ENCODE measurements at regions not wholly inside any gene's neighbourhood (a gene's known extent, or its start where the extent isn't known, plus 50 kb on each side); places are given as distances from the start of the nearest gene placed in this dataset.
"Not testable (repeated sequence)": the region's sequence is repeated elsewhere in the genome, so short reads cannot be mapped to it uniquely, and the experiment has no call there.

DNA sequence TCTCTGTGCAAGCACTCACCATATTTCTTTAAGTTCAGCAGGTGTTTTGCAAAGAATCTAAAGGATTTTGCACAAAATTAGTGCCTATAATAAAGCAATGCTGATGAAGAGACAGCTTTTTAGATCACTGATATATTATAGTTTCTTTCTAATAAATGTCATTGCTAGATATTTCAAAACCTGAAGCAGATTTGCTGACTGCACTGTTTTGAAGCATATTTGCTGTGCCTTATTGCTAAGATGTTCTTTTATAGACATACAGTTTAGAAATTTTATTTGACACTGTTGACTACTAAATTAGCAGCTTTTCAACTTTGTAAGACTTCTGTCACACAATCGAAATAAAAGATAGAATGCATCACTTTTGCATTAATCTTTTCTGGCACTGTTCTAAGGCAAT lies 620.9 kb upstream of the CELF4 start:
- DNase-seq (ENCODE audit: low read depth in 2 of 2) = no peak

DNA sequence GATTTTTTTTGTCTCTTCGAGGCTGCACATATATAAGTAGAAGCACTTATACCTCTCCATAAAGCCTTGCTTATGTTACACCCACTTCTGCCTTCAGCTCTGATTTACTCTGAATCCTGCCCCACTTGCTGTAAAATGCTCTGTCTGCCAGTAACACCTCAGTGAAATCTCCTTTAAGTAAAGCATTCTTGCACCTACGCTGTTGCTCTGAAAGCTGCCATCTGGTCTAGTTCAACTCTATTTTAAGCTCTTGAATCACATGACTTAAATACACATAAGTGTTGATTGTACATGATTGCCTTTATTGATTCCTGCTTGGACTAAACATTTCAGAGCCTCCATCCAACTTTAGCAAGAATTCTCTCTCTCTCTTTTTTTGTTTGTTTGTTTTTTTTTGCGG lies 609.0 kb upstream of the CELF4 start:
- DNase-seq (ENCODE audit: low read depth in 2 of 2) = no peak

GRCh38 chr18:38174173-38174572 lies 608.6 kb upstream of the CELF4 start:
- DNase-seq (ENCODE audit: low read depth in 2 of 2) = no peak

DNA sequence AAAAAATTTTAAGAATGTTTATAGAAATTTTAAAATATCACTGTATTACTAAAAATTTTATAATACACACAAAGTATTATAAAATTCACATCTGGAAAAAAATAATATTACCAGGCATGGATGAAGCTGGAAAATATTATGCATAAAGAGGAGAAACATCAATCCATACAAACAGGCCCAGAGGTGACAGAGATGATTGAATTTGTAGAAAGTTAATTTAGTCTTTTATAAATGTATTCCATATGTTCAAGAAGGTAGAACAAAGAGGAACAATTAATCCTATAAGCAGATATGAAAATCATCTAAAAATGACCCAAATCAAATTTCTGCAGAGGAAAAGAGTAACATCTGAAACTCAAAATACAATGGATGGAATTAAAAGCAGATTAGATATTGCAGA lies 605.2 kb upstream of the CELF4 start:
- no peak for DNase-seq (ENCODE audit: low read depth in 2 of 2)

DNA sequence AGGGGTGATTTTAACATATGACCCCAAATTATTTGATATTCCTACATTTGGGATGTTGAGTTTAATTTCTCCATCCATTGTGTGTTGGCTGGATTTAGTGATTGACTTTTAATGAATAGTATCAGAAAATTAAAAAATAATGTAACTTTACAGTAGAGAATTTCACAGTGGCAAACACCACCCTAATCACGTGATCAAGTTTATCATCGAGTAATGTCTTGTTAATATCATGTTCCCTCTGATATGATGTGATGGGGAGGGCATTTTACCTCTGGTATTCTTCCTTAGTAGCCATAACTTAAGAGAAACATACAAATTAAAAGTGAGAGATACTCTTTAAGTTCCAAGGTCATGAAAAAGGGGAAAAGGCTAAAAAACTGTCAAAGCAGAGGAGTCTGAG lies 602.0 kb upstream of the CELF4 start:
- DNase-seq (ENCODE audit: low read depth in 2 of 2) = no peak

GRCh38 chr18:38153116-38153515 lies 587.5 kb upstream of the CELF4 start:
- DNase-seq (ENCODE audit: low read depth in 2 of 2) = not testable (repeated sequence)

GRCh38 chr18:38116716-38117115 lies 551.1 kb upstream of the CELF4 start:
- no peak for DNase-seq (ENCODE audit: low read depth in 2 of 2)

DNA sequence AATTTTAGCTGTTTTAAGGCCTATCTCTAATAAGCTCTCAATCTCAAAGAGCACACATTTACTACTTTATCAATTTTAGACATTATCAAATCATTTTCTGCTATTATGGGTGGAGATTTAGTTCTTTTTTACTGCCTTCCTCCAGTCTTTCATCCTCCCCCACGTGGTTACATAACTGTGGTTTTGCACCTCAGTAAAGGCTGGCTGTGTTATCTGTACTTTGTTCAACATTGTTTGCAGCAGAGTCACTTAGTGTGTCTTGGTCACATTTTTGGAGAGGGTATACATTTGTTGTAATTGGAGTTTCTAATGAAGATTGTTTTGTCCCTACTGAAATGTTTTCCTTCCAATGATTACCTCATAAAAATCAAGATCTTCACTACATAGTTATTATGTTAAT lies 549.6 kb upstream of the CELF4 start:
- DNase-seq (ENCODE audit: low read depth in 2 of 2) = no peak

DNA sequence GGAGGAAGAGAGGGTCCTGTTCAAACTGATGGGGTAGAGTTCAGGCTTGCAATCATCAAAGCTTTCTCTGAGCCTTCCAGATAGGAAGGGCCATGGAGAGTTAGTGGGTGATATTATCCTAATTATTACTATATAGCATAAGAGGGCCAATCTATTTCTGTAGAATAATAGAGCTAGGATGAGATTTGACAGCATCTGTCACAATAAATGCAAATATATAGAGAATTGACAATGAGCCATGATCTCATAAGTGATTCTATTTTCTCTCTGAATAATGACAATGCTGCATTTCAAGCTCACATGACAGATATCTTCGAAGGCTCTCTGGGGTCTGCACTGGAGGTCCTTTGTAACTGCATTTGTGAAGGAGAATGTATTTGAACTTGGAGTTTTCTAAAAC lies 521.9 kb upstream of the CELF4 start:
- DNase-seq (ENCODE audit: low read depth in 2 of 2) = no peak

GRCh38 chr18:38081516-38081915 lies 515.9 kb upstream of the CELF4 start:
- no peak for DNase-seq (ENCODE audit: low read depth in 2 of 2)

DNA sequence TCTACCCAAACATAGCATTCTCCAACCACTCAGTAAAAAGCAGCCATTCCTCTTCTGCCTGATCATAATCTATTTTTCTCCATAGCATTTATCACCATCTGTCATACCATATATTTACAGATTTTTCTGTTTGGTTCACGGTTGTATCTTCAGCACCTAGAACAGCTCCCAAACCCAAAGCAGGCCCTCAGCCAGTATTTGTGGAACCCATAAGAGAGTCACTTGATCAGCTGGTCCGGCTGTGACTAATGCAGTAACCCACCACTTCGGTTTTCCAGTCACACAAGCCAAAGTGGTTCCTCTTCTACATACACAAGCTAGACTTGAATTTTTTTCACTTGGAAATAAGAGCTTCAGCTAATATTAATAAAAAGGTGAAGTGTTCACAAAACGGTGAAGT lies 511.6 kb upstream of the CELF4 start:
- no peak for DNase-seq (ENCODE audit: low read depth in 2 of 2)

GRCh38 chr18:38076346-38077070 lies 510.9 kb upstream of the CELF4 start:
- no peak for DNase-seq (ENCODE audit: low read depth in 2 of 2)

- no peak for DNase-seq (ENCODE audit: low read depth in 2 of 2)
These were observed 508.8 kb upstream of the CELF4 start for GRCh38 chr18:38074298-38074876.

- no peak for DNase-seq (ENCODE audit: low read depth in 2 of 2)
These were observed 502.2 kb upstream of the CELF4 start for GRCh38 chr18:38067821-38068220.

DNA sequence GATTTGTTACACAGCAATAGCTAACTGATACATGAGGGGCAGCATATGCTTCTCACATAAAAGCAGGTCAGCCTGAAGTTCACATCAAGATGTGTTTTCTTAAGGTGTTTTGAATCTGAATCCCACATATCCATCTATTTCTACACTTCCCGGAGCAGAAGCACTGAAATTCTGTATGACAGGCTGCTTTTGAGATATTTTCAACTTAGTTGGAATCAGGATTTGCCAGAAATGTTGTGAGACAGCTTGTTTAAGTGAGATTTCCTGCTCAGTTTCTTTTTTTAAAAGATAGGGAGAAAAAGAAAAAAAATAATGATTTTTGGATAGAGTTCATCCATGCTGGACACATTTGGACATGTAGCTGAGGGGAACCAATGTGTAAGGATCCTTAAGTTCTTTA lies 501.5 kb upstream of the CELF4 start:
- no peak for DNase-seq (ENCODE audit: low read depth in 2 of 2)

DNA sequence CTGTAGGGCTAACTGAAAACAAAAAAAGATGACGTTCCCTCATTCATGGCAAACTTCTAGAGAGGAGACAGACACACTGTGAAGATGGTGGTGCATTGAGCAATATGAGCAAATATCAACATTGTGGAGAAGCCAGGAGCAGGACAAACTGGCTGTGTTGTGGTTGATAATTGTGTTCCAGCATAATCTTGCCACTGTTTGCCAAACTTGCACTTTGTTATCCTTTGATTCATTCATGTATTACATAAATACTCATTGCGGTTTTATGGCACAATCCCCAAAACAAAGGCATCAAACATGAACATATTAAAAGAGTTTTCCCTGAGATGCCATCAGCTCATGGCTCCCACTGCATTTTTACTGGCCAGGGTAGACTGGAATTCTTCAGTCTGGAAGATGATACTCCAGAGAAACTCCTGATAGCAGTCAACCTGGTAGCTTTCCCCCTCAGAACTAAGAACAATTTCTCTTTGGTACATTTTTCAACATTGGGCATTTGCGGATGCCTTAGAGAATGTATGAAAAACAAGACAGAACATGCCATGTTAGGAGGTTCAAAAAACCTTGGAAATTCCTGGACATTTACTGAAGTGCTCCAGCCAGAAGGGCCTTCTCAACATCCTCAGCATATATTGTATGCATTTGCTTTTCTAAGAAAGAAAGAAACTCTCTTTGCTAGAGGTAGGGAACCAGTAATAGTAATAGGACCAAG lies 487.4 kb upstream of the CELF4 start:
- no peak for DNase-seq (ENCODE audit: low read depth in 2 of 2)

DNA sequence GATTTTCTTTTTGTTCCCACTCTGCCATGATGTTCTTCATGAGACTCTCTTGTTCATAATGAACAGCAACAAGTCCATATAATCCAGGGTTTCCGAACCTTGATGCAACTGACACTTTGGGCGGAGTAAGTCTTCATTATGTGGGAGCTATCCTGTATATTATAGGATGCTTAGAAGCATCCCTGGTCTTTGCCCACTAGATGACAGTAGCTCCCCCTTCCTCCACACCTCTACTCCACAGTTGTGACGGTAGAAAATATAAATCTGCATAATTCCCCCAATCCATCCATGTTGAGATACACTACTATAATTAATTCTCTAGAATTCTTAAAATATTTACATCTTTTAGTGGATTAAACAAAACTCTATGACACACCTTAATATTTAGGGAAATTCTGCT lies 482.2 kb upstream of the CELF4 start:
- no peak for DNase-seq (ENCODE audit: low read depth in 2 of 2)

- DNase-seq (ENCODE audit: low read depth in 2 of 2) = no peak
These were observed 481.1 kb upstream of the CELF4 start for GRCh38 chr18:38046651-38047050.

GRCh38 chr18:38045845-38046244 lies 480.2 kb upstream of the CELF4 start:
- no peak for DNase-seq (ENCODE audit: low read depth in 2 of 2)

GRCh38 chr18:38042211-38042890 lies 476.8 kb upstream of the CELF4 start:
- no peak for DNase-seq (ENCODE audit: low read depth in 2 of 2)

DNA sequence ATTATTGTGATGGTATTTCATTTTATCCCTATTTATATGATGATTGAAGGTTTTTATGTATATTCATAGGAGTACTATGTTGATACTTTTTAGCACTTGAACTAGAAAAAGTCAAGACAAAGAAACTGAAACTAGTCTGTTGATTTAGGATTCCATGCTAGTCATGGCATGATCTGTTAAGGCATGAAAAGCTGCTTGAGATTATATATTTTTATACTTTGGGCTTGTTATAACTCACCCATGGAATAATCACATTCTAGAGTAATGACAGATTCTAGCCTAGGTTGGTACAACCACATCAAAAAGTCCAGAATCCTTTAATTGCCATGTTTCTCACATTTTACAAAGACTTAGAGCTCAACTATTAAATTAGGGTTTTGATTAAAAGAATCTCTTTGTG lies 472.6 kb upstream of the CELF4 start:
- no peak for DNase-seq (ENCODE audit: low read depth in 2 of 2)

- DNase-seq (ENCODE audit: low read depth in 2 of 2) = no peak
These were observed 469.6 kb upstream of the CELF4 start for GRCh38 chr18:38035193-38035592.

- no peak for DNase-seq (ENCODE audit: low read depth in 2 of 2)
These were observed 467.7 kb upstream of the CELF4 start for GRCh38 chr18:38033282-38033681.

Data from stimulated activated CD4-positive, alpha-beta T cell treated with anti-CD3 and anti-CD28 coated beads, Interleukin-1b, Interleukin-23, amount 100 ng/mL, for 1 hour (primary cell).